Uterus (tissue), 2 donors: ENCODE measurements at regions not wholly inside any gene's neighbourhood (a gene's known extent, or its start where the extent isn't known, plus 50 kb on each side); places are given as distances from the start of the nearest gene placed in this dataset.

Experiments
- CTCF ChIP-seq, 4 experiments: fragments of 200-600 bp in 2 of 4; fragments of 450-650 bp in 2 of 4; sonication (generic) in 2 of 4; IDR thresholded peaks; one replicate each; pipeline ENCODE4 v1.5.1; 2016 to 2019; ENCODE audit warnings: antibody characterized with exemption in 4 of 4, mild to moderate bottlenecking in 2 of 4, moderate library complexity in 1 of 4
- POLR2A ChIP-seq, 2 donors: fragments of 450-650 bp; IDR thresholded peaks; one replicate each; pipeline ENCODE4 v1.6.1; 2016; ENCODE audit warnings: antibody characterized with exemption in 2 of 2, mild to moderate bottlenecking in 1 of 2, moderate library complexity in 1 of 2

- TF ChIP-seq POLR2A (IDR thresholded peaks at IDR 0.05) (no peak), CTCF (IDR thresholded peaks at IDR 0.05) (no peak)
These were observed 94.7 kb upstream of the ACSL4 start for GRCh38 chrX:109827772-109828171.
